T-helper 17 cell (primary cell): ENCODE measurements at regions not wholly inside any gene's neighbourhood (a gene's known extent, or its start where the extent isn't known, plus 50 kb on each side); places are given as distances from the start of the nearest gene placed in this dataset.

Source experiments
- ATAC-seq: fragments of 150-1000 bp; cut with Tn5 transposase; 2 replicates; pipeline ENCODE4 v1.10.0; 2021; ENCODE audit warnings: mild to moderate bottlenecking, moderate library complexity
- DNase-seq, 3 donors: peaks; one replicate each; pipeline versions ENCODE4 v3.0.0 to v3.0.0-alpha.2; 2020 to 2021
- H3K9me3 ChIP-seq: one replicate; pipeline ENCODE4 v1.7.0; 2013; ENCODE audit warnings: low read length, mild to moderate bottlenecking; ENCODE audit not compliant: control insufficient read depth, poor library complexity, severe bottlenecking
- H3K27ac Mint-ChIP-seq: one replicate; pipeline ENCODE4 v1.8.0; 2022; ENCODE audit warnings: mild to moderate bottlenecking, moderate library complexity, mixed read lengths
- H3K27me3 Mint-ChIP-seq: one replicate; pipeline ENCODE4 v1.8.0; 2022; ENCODE audit warnings: mixed read lengths
- H3K36me3 Mint-ChIP-seq: one replicate; pipeline ENCODE4 v1.8.0; 2022; ENCODE audit warnings: low read depth, mixed read lengths
- H3K4me1 Mint-ChIP-seq: one replicate; pipeline ENCODE4 v1.8.0; 2022; ENCODE audit warnings: mild to moderate bottlenecking, mixed read lengths
- H3K4me3 Mint-ChIP-seq: one replicate; pipeline ENCODE4 v1.8.0; 2022; ENCODE audit warnings: mild to moderate bottlenecking, moderate library complexity, mixed read lengths

GRCh38 chr11:2083411-2083810, 55.8 kb downstream of the IGF2 start:
- Mint-ChIP-seq H3K27ac (no peak overlapping the region), H3K4me1 (no peaks in the 10 kb centered on the region), H3K4me3 (no peak overlapping the region), H3K27me3 (no peaks in the 10 kb centered on the region), H3K36me3 (no peaks in the 10 kb centered on the region)
- DNase-seq (no peak), ATAC-seq (no peak)
- no peaks in the 10 kb centered on the region for H3K9me3 ChIP-seq

GRCh38 chr11:2077061-2077802, 62.0 kb downstream of the IGF2 start:
- Mint-ChIP-seq H3K4me3 (peak overlapping the region; percentile 60), H3K4me1 (peaks cover 9% of the 10 kb centered on the region), H3K27ac (peak overlapping the region; percentile 91), H3K36me3 (peaks cover 1% of the 10 kb centered on the region), H3K27me3 (peaks cover 15% of the 10 kb centered on the region)
- peak; percentile 88 for ATAC-seq
- no peak for DNase-seq
- H3K9me3 ChIP-seq = no peaks in the 10 kb centered on the region

- ATAC-seq (no peak), DNase-seq (no peak)
- H3K9me3 ChIP-seq = no peaks in the 10 kb centered on the region
- peaks cover 9% of the 10 kb centered on the region for H3K4me1 Mint-ChIP-seq
- H3K36me3 Mint-ChIP-seq = peaks cover 3% of the 10 kb centered on the region
- H3K27me3 Mint-ChIP-seq = peaks cover 15% of the 10 kb centered on the region
- no peak overlapping the region for H3K27ac Mint-ChIP-seq
- H3K4me3 Mint-ChIP-seq = no peak overlapping the region
These were observed 62.7 kb downstream of the IGF2 start for GRCh38 chr11:2076441-2076840.

- Mint-ChIP-seq H3K36me3 (peaks cover 3% of the 10 kb centered on the region), H3K4me3 (no peak overlapping the region)
- ATAC-seq = no peak
These were observed 64.8 kb downstream of the IGF2 start for GRCh38 chr11:2074266-2074825.

GRCh38 chr11:2072551-2073261, 66.5 kb downstream of the IGF2 start:
- Mint-ChIP-seq H3K27me3 (peaks cover 15% of the 10 kb centered on the region), H3K27ac (no peak overlapping the region), H3K4me1 (peaks cover 8% of the 10 kb centered on the region), H3K36me3 (peaks cover 3% of the 10 kb centered on the region), H3K4me3 (no peak overlapping the region)
- ATAC-seq (no peak), DNase-seq (no peak)
- H3K9me3 ChIP-seq = no peaks in the 10 kb centered on the region

More at GRCh38 chr11:2074266-2074825, 64.8 kb downstream of the IGF2 start:
- no peak overlapping the region for H3K27ac Mint-ChIP-seq
- H3K27me3 Mint-ChIP-seq = peaks cover 15% of the 10 kb centered on the region
- no peaks in the 10 kb centered on the region for H3K9me3 ChIP-seq
- H3K4me1 Mint-ChIP-seq = peaks cover 9% of the 10 kb centered on the region
- no peak for DNase-seq

- Mint-ChIP-seq H3K27me3 (peaks cover 15% of the 10 kb centered on the region), H3K27ac (no peak overlapping the region), H3K4me3 (no peak overlapping the region), H3K36me3 (peaks cover 3% of the 10 kb centered on the region), H3K4me1 (peaks cover 1% of the 10 kb centered on the region)
- DNase-seq (no peak), ATAC-seq (no peak)
- H3K9me3 ChIP-seq = no peaks in the 10 kb centered on the region
These were observed 67.3 kb downstream of the IGF2 start for GRCh38 chr11:2071748-2072385.
